Left colon (tissue), 2 donors: ENCODE measurements at regions not wholly inside any gene's neighbourhood (a gene's known extent, or its start where the extent isn't known, plus 50 kb on each side); places are given as distances from the start of the nearest gene placed in this dataset.
"Not testable (repeated sequence)": the region's sequence is repeated elsewhere in the genome, so short reads cannot be mapped to it uniquely, and the experiment has no call there.

Experiments used
- ATAC-seq: fragments of 200-7000 bp; cut with Tn5 transposase; one replicate; pipeline ENCODE4 v1.9.1; 2020; ENCODE audit warnings: mild to moderate bottlenecking, moderate library complexity
- DNase-seq, 2 donors: peaks; one replicate each; pipeline ENCODE4 v3.0.0-alpha.2; 2020
- intact Hi-C, 2 donors: fragments of 100-400 bp; cut with DNase I in 1 of 2; cut with micrococcal nuclease in 1 of 2; formaldehyde crosslinking; loops; one replicate each; pipeline versions ENCODE4 v1.11.2 to v1.14.0; 2022; cut with DNase I, micrococcal nuclease
- donor health status: DM: no; HTN: no; CAD: no.
- donor health status: DM: yes; HTN: yes; CAD: no.

DNA sequence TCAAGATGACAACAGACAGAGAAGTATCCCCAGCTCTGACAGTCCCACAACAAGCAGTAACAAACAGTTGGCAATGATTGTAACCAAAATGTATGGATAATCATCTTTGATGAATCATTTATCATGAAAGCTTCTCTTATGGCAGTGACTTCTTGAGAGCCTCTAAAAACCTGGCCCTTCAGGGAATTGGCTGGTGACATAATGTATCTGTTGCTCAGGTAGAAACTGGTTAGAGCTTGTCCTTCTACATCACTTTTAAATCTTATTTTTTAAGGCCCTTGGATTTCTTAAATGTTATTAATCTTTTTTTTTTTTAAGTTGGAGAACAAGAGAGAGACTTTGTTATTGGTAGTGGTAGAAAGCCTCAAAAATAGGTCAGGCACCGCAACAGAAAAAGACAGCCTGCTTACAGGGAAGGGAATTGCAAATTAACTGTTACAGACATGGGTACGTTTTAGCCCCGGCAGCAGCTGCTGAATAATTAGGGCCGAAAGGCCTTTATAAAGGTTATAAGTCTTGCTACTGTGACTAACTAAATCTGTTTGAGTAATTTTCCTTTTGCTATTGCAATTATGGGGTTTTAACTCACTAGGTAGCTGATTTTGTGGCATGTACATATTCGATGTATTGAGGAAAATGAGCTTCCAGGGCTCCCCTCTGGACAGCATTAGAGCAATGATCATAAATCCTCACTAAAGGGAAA, 207.7 kb upstream of the LRRC4C start:
- ATAC-seq, result no peak
- DNase-seq, result no peak
- intact Hi-C loops, result no loop called here

DNA sequence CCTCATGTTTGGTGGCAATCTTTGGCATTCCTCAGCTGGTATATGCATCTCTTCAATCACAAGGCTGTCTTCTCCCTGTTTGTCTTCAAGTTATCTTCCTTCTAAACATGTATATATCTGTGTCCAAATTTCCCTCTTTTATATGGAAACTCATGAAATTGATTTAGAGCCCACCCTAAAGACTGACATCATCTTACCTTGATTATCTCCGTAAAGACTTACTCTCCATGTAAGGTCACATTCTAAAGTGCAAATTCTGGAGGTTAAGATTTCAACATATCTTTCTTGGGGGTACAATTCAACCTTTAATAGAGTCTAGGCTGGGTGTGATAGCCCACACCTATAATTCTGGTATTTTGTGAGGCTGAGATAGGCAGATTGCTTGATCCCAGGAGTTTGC, 215.8 kb upstream of the LRRC4C start:
- DNase-seq (no peak), ATAC-seq (no peak)
- intact Hi-C loops, result no loop called here

DNA sequence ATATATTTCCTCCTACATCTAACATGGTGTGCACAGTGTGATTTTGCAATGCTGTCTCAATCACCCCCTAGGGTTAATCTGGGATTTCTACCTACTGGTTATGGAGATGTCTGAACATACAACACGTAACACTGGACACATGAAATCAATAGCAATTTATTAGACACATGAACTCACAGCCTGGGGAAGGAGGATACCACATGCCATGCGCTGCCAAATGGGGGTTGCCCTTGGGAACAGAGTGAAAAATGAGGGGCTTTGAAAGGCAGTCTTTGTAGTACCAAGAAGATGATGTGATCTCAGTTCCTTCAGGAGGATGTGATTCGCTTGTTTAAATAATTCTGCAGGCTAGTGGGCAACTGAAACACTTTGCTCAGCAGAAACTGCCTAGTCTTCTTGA, 253.6 kb upstream of the LRRC4C start:
- intact Hi-C loops, result no loop called here
- no peak for ATAC-seq
- DNase-seq, result no peak

DNA sequence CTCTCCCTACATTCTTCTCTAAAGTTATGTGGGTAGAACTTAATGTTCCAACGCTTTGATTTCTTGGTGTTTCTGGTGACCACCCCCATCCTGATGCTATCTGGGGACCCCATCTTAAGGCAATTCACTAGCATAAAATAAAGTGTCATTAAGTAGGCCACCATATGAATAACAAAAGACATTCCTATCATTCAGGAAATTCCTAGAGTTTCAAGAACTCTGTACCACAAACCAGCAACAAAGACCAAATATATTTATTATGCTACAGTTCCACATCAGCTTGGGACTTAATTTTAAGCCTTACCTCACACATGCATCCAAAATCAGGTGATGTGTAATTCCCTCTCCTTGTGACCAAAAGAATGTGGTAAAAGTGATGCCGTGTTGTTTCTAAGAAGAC, 254.6 kb upstream of the LRRC4C start:
- DNase-seq (no peak), ATAC-seq (no peak)
- intact Hi-C loops, result no loop called here

DNA sequence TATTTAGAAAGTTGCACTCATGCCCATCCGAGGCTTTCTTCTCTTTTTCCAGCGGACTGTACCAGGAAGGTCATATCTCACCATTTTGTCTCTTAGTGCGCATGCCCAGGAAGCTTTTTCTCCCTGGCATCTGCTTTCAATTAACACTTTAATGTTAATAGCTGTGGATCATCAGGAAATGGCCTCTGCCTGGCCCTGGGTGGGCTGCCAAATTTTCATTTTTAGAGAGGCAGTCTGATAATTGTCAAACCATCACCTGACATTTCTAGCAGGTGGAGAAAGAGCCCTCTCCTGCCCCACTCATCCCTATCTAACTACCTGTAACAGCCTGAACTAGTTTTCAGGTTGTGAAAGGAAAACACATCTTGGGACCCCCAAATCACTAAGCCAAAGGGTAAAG, 257.4 kb upstream of the LRRC4C start:
- ATAC-seq (no peak), DNase-seq (no peak)
- intact Hi-C loops, result no loop called here

DNA sequence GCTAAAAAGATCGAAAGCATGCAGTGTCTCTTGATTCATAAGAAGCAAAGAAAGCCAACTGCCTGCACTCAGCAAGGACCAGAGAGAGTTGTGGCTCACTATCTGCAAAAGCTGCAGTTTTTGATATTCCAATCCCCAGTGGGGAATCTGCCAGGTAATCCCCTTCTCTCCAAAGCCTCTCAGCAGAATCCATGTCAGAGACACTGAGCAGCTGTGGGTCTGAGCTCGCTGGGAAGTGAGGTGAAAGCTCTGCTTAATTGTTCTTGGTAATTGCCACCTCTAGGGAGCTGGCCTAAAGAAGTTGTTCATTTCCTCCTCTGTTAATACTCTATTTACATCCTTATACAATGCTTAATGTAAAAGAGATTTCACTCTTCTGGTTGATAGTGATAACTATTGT, 261.3 kb upstream of the LRRC4C start:
- intact Hi-C loops, result no loop called here
- DNase-seq (no peak), ATAC-seq (no peak)

DNA sequence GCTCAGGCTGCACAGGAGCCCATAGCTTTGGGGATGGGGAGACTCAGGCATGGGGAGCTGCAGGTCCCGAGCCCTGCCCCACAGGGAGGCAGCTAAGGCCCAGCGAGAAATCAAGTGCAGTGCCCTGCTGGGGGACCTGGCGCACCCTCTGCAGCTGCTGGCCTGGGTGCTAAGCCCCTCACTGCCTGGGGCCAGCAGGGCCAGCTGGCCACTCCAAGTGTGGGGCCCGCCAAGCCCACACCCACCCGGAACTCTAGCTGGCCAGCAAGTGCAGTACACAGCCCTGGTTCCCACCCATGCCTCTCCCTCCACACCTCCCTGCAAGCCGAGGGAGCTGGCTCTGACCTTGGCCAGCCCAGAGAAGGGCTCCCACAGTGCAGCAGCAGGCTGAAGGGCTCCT, 268.7 kb upstream of the LRRC4C start:
- ATAC-seq, DNase-seq, intact Hi-C loops: not testable (repeated sequence)

DNA sequence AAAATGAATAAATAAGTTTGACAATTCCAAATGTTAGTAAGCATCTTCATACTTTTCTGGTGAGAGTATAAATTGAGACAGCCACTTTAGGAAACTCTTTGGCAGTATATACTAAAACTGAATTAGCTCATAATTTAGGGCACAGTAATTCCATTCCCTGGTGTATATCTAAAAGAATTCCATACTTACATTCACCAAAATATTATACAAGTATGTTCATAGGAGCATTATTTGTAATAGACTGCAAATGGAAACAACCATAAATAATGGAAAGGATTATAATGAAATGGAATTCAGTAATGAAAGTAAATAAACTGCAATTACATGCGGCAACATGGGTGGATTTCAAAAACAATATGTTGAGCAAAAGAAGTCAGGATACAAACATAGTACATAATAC, 315.8 kb upstream of the LRRC4C start:
- ATAC-seq (no peak), DNase-seq (no peak)
- intact Hi-C loops, result no loop called here

DNA sequence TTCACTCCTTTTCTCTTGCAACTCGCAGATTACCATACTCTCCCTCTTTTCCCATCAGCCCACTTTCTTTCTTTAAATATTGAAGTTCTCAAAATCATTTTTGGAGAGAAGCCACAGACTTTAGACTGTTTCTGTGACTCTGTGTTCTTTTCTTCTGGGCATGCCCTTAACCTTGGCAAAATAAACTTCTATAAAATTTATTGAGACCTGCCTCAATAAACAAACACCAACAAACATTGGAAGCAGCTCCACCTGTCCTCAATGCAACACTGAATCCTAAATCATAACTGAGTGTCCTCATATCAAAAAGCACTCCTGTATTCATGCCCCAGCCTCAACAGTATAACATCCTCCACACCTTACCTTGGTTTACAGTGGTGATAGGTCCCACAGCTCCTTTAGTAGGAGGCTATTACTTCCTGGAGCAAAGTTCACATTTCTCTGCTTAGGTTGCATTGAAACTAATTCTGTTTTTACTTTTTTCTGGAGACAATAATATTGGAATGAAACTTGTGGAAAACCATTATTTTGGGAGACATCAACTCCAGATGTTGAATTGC, 320.0 kb upstream of the LRRC4C start:
- intact Hi-C loops, result no loop called here
- DNase-seq (no peak), ATAC-seq (peak; percentile 99)

DNA sequence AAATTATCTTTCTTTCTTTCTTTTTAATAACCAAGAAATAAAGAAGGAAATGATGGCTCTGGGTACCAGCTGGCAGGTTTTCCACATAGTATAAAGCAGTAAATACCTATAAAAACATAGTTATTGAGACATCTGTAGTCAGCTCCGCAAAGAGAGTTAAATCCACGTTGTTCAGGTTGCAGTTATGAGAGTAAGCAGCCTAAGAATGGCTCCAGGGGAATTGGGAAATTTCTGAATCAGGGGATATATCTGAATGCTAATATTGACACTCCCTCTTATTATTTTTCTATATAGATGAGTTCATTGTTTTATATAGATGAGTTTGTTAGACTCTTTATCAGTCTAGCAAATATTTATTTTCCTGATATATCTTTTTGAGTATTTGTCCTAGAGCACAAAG, 322.0 kb upstream of the LRRC4C start:
- DNase-seq (no peak), ATAC-seq (no peak)

DNA sequence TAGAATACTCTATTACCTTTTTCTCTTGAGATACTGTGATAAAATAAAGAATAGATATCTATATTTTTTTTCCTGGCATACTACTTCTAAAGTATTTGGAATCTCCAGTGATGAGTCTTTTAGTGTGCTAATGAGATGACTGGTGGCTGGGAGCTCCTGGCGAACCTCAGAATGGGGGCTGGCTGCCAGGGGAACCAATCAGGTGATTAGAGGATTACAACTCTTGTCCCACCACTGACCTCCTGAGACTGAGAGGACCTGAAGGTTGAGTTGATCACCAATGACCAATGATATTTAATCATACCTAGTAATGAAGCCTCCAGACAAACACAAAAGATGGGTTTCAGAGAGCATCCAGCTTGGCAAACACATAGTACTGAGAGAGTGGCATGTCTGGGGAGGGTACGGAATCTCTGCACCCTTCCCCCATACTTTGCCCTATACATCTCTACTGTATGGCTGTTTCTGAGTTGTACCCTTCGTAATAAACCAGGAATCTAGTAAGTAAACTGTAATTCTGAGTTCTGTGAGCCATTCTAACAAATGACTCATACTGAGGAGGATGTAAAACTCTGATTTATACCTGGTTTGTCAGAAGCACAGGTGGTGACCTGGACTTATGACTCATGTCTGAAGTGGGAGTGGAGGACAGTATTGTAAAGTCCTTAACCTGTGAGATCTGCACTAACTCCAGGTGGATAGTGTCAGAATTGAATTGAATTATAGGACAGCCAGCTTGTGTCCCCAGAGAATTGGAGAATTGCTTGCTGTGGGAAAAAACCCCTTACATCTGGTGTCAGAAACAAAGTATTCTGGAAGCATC, 325.3 kb upstream of the LRRC4C start:
- intact Hi-C loops, result no loop called here
- peak; percentile 100 for ATAC-seq
- DNase-seq, result peak in 1 of 2 donors; percentile 47

More for the DNA sequence above, 322.0 kb upstream of the LRRC4C start:
- intact Hi-C loops, result no loop called here

DNA sequence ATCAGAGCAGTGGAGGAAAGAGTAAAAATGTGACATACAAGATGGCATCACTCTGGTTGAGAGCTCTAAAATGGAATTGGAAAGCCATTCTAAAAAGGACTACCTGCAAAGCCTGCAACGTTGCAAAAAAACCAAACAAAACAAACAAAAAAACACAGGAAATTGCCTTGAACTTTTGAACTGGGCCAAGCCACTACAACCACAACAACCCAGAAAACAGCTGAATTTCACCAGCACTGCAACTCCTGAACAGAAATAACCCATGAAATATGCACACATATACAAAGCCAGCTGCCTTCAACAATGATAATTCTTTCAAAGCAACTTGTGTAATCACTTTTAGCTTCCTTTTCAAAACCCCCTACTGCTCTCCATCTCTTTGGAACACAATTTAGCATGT, 326.6 kb upstream of the LRRC4C start:
- ATAC-seq, result no peak
- intact Hi-C loops, result no loop called here

DNA sequence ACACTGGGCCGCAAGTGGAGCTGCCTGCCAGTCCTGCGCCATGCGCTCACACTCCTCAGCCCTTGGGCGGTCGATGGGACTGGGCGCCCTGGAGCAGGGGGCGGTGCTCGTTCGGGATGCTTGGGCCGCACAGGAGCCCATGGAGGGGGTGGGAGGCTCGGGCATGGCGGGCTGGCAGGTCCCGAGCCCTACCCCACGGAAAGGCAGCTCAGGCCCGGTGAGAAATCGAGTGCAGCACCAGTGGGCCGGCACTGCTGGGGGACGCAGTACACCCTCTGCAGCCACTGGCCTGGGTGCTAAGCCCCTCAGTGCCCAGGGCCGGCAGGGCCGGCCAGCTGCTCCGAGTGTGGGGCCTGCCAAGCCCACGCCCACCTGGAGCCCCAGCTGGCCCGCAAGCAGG, 328.7 kb upstream of the LRRC4C start:
- DNase-seq (no peak), ATAC-seq (no peak)
- intact Hi-C loops, result no loop called here

More for the DNA sequence above, 326.6 kb upstream of the LRRC4C start:
- no peak for DNase-seq

DNA sequence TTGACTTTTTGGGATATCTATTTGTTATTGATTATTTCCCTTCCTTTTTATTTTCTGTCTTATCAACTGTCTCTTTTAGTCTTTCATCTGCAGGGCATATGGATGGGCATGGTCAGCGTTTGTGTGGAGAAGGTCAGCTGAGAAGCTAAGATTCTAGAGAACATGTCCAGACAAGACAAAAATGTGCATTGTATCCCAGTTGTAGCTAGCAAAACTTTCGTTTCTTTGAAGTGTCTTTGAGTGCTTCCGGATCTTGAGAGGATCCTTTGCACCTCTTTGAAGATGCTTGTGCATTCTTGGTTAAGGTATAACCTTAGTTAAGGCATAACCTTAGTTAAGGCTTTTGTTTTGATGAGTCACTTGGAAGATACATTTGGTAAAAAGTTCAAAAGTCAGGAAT, 329.9 kb upstream of the LRRC4C start:
- intact Hi-C loops, result no loop called here
- no peak for ATAC-seq

DNA sequence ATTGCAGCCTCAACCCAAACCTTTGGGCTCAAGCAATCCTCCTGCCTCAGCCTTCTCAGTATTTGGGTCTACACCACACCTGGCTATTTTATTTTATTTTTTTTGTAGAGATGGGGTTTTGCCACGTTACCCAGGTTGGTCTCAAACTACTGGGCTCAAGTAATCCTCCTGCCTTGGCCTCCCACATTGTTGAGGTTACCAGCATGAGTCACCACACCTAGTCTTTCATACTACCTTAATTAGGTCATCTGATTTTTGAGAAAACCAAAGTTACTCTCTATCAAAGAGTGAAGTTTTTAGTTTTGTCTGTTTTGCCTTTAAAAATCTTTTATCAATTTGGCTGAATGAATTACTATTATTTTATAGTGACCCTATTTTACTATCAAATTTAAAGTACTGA, 335.6 kb upstream of the LRRC4C start:
- no peak for ATAC-seq
- DNase-seq, result no peak
- intact Hi-C loops, result no loop called here

More for the DNA sequence above, 329.9 kb upstream of the LRRC4C start:
- no peak for DNase-seq

DNA sequence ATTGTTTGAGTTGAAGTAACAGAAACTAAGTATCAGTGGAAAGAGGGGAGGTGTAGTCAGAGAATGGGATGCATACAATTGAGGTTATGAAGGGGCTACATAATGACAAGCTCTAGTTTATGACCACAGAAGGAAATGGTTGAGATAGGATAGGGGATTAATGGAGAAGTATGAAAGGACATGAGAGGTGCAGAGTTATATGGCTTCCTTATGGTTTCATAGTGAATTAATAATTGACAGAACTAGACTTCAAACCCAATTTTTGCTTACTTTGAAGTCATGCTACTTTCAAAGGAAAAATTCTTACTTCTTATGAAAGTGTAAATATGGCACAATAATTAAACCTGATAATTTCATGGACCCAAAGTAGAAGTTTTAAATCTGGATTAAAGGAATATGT, 340.3 kb upstream of the LRRC4C start:
- peak; percentile 69 for ATAC-seq
- intact Hi-C loops, result no loop called here
- DNase-seq, result no peak

DNA sequence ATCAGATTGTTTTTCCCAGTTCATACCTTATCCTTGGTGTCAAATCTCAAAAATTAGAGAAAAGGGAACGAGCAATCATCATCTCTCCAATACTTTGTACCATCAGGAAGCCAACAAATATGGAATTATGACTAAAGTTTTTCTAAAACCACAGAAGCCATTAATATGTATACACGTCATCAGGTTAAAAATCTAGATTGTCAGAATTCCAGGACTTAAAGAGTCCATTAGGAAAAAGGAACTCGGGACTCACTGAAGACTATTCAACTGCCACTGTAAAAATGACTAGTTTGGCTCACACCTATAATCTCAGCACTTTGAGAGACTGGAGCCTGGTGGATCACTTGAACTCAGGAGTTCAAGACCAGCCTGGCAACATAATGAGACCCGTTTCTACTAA, 344.4 kb upstream of the LRRC4C start:
- intact Hi-C loops, result no loop called here
- ATAC-seq (no peak), DNase-seq (no peak)

DNA sequence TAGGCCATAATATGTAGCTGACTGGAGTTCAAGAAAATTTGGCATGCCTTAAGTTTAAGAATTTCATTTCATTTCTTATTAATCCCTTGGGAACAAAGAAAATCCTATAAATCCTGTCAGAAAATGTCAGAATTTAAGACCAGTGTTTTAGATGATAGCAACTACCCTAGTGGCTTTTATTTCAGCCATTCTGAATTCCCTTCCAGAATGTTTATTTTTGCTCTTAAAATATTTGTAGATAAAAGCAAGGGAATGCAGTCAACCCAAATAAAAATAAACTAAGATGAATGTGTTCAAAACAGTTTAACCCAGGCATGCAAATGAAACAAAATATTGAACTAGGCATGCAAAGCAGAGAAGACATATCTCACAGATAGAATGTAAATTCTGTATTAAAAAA, 356.9 kb upstream of the LRRC4C start:
- intact Hi-C loops, result no loop called here
- DNase-seq (no peak), ATAC-seq (no peak)

DNA sequence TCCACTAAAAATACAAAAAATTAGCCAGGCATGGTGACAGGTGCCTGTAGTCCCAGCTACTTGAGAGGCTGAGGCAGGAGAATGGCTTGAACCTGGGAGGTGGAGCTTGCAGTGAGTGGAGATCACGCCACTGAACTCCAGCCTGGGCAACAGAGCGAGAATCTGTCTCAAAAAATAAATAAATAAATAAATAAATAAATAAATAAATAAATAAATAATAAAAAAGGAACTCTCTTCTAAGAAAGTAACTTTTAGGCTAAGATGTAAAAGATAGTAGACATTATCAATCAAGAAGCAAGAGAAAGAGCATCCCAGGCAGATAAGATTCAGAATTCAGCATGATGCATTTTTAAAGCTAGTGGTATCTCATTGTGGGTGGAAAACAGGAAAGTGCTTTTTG, 364.8 kb upstream of the LRRC4C start:
- ATAC-seq, intact Hi-C loops, DNase-seq: not testable (repeated sequence)

DNA sequence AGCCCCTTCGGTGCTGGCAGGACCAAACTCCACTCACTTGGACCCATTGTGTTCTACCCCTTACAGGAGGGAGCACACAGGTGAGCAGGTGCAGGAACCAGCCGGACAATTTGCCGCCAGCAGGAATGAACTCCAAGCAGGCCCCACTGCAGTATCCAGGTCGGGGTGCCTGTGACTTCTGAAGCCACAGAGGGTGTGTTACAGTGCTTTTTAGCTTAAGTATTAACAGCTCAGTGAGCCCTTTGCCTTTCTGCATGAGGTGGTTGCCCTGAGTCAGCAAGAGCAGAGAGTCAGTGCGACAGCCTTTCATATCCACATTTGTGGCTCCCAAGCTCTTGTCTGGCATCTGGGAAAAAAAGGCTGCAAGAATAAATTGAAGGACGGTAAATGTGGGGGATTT, 366.6 kb upstream of the LRRC4C start:
- no peak for ATAC-seq
- intact Hi-C loops, result no loop called here
- DNase-seq, result no peak
